Gastroesophageal sphincter (tissue), 3 donors: ENCODE measurements at regions not wholly inside any gene's neighbourhood (a gene's known extent, or its start where the extent isn't known, plus 50 kb on each side); places are given as distances from the start of the nearest gene placed in this dataset.

Experiments
- CTCF ChIP-seq, 4 experiments: fragments of 200-600 bp in 2 of 4; fragments of 450-650 bp in 2 of 4; sonication (generic) in 1 of 4; IDR thresholded peaks; one replicate each; pipeline ENCODE4 v1.5.1; 2017 to 2019; ENCODE audit warnings: antibody characterized with exemption in 4 of 4, mild to moderate bottlenecking in 2 of 4, moderate library complexity in 2 of 4
- EP300 ChIP-seq: sonication (generic); formaldehyde crosslinking; IDR thresholded peaks from one replicate; pipeline ENCODE4 v1.6.1; 2017; ENCODE audit warnings: antibody characterized with exemption, mild to moderate bottlenecking
- POLR2A ChIP-seq, 2 donors: fragments of 450-650 bp; IDR thresholded peaks; one replicate each; pipeline ENCODE4 v1.6.1; 2017; ENCODE audit warnings: antibody characterized with exemption in 2 of 2, mild to moderate bottlenecking in 2 of 2, moderate library complexity in 1 of 2

- no peak for TF ChIP-seq CTCF (IDR thresholded peaks at IDR 0.05)
- TF ChIP-seq EP300: no peak
- no peak for TF ChIP-seq POLR2A (IDR thresholded peaks at IDR 0.05)
These were observed 272.6 kb upstream of the ETAA1 start for GRCh38 chr2:67124531-67124930.
